ENCODE measurements at regions not wholly inside any gene's neighbourhood (a gene's known extent, or its start where the extent isn't known, plus 50 kb on each side); places are given as distances from the start of the nearest gene placed in this dataset.

- H4K20me1 ChIP-seq (ENCODE audit: insufficient read depth, low read length) = no peaks in the 10 kb centered on the region
- intact Hi-C loops (cut with micrococcal nuclease) = no loop called here
- dilution Hi-C loops (cut with HindIII; ENCODE audit: low sequenced_read_pairs, unreplicated experiment) = no loop called here
- H4K91ac ChIP-seq (ENCODE audit: insufficient read depth, low read depth, low read length) = no peak overlapping the region
- ChIA-PET POLR2A (ENCODE audit: unreplicated experiment) (no interaction called here), CTCF (no interaction called here)
- ATAC-seq (ENCODE audit: low read depth) (no peak), DNase-seq (no peak)
- no peak overlapping the region for H3K4me3 ChIP-seq (ENCODE audit: insufficient read depth, low read depth, low read length)
- no peak overlapping the region for H4K5ac ChIP-seq (ENCODE audit: low read depth, low read length)
- no peak overlapping the region for H2BK15ac ChIP-seq (ENCODE audit: low read depth, low read length)
- H3K4me2 ChIP-seq (ENCODE audit: low read depth, low read length) = no peak overlapping the region
- no peak overlapping the region for H3K14ac ChIP-seq (replicated peaks; ENCODE audit: low read depth, low read length)
- H2BK5ac ChIP-seq (ENCODE audit: low read depth, low read length, poor library complexity, severe bottlenecking) = no peak overlapping the region
- no peak overlapping the region for H3K56ac ChIP-seq (ENCODE audit: extremely low read depth, insufficient read depth, low read length)
- 50% methylated on average over 2 of the region's 4 CpGs; no CpG with 5 or more reads in 1 of the 2 experiments for WGBS, 2 experiments (ENCODE audit: extremely low coverage in 2 of 2, insufficient read length in 1 of 2)
- no peaks in the 10 kb centered on the region for H3K79me1 ChIP-seq (ENCODE audit: low read depth in 1 of 2, low read length in 2 of 2)
- no peak overlapping the region for H3K18ac ChIP-seq (ENCODE audit: low read depth, low read length)
- BruUV-seq (replicated peaks) = no TSS peak
- no peaks in the 10 kb centered on the region for H3K36me3 ChIP-seq (ENCODE audit: control insufficient read depth, insufficient read depth, low read length)
- no peak overlapping the region for H3K27ac ChIP-seq (ENCODE audit: insufficient read depth, low read length)
- TF ChIP-seq RFX5 (IDR thresholded peaks at IDR 0.05; ENCODE audit: low read depth, low read length) = no peak
- no peak for TF ChIP-seq FOS (IDR thresholded peaks at IDR 0.05; ENCODE audit: low read depth, low read length)
- no peak for TF ChIP-seq SMC3 (IDR thresholded peaks at IDR 0.05; ENCODE audit: low read depth, low read length)
- no peak overlapping the region for H2AK5ac ChIP-seq (ENCODE audit: low read depth, low read length)
- H4K8ac ChIP-seq (ENCODE audit: low read depth in 2 of 2, low read length in 2 of 2) = no peak overlapping the region
- no peak overlapping the region for H3K4ac ChIP-seq (ENCODE audit: low read depth, low read length)
- no peak overlapping the region for H2AFZ ChIP-seq (replicated peaks; ENCODE audit: low read length, poor library complexity)
- H3K9me3 ChIP-seq (ENCODE audit: control insufficient read depth, insufficient read depth, low read length) = peaks cover 6% of the 10 kb centered on the region
- in situ Hi-C loops (cut with MboI; ENCODE audit: low sequenced_read_pairs) = no loop called here
- H3K23ac ChIP-seq (ENCODE audit: low read depth, low read length) = no peak overlapping the region
- no peak overlapping the region for H2BK120ac ChIP-seq (ENCODE audit: low read depth, low read length)
- H3K9me1 ChIP-seq (ENCODE audit: insufficient read depth, low read length) = no peaks in the 10 kb centered on the region
- H3K4me1 ChIP-seq (ENCODE audit: control insufficient read depth, insufficient read depth, low read length) = no peaks in the 10 kb centered on the region
- no peak overlapping the region for H3K9ac ChIP-seq (ENCODE audit: low read depth, low read length)
- no peak overlapping the region for H2AK9ac ChIP-seq (replicated peaks; ENCODE audit: low read depth, low read length, poor library complexity)
- H2BK20ac ChIP-seq (ENCODE audit: low read depth, low read length) = no peak overlapping the region
- no peaks in the 10 kb centered on the region for H3K27me3 ChIP-seq (ENCODE audit: control insufficient read depth, insufficient read depth, low read length)
These were observed 527.8 kb downstream of the AGTPBP1 start for GRCh38 chr9:85213650-85214607.
